Gastrocnemius medialis (tissue), 4 donors: ENCODE measurements at regions not wholly inside any gene's neighbourhood (a gene's known extent, or its start where the extent isn't known, plus 50 kb on each side); places are given as distances from the start of the nearest gene placed in this dataset.
"Not testable (repeated sequence)": the region's sequence is repeated elsewhere in the genome, so short reads cannot be mapped to it uniquely, and the experiment has no call there.

Experiments
- POLR2A ChIP-seq, 2 donors: fragments of 450-650 bp; IDR thresholded peaks; one replicate each; pipeline ENCODE4 v1.6.1; 2017; ENCODE audit warnings: antibody characterized with exemption in 2 of 2, mild to moderate bottlenecking in 2 of 2, moderate library complexity in 2 of 2
- TF ChIP-seq, protein P1 (sequence below), 5 experiments: fragments of 450-650 bp in 3 of 5; fragments of 200-600 bp in 2 of 5; sonication (generic) in 2 of 5; IDR thresholded peaks in 4 of 5; conservative IDR thresholded peaks in 1 of 5; 1 replicate in 4 of 5; 2 replicates in 1 of 5; pipeline ENCODE4 v1.5.1; 2016 to 2019; ENCODE audit warnings: antibody characterized with exemption in 5 of 5, mild to moderate bottlenecking in 3 of 5, moderate library complexity in 3 of 5

DNA sequence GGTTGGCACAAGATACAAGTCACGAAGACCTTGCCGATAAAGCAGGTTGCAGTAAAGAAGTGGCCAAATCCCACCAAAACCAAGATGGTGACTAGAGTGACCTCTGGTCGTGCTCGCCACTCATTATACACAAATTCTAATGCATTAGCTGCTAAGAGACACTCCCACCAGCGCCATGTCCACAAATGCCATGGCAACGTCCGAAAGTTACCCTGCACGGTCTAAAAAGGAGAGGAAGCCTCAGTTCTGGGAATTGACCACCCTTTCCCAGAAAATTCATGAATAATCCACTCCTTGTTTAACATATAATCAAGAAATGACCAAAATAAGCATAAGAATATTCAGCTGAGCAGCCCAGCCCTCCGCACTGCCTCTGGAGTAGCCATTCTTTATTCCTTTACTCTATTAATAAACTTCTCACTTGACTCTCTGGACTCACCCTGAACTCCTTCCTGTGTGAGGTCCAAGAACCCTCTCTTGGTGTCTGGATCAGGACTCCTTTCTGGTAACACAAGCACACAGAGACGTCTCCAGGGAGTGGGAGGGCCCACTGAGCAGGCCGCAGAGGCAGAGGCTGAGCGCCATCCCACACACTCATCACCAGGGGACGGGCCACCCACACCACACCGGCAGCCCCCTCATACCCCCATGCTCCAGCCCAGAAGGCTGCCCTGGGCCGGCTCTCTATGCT is 5431.8 kb upstream of the TPTE start:
- TF ChIP-seq, protein P1, sequence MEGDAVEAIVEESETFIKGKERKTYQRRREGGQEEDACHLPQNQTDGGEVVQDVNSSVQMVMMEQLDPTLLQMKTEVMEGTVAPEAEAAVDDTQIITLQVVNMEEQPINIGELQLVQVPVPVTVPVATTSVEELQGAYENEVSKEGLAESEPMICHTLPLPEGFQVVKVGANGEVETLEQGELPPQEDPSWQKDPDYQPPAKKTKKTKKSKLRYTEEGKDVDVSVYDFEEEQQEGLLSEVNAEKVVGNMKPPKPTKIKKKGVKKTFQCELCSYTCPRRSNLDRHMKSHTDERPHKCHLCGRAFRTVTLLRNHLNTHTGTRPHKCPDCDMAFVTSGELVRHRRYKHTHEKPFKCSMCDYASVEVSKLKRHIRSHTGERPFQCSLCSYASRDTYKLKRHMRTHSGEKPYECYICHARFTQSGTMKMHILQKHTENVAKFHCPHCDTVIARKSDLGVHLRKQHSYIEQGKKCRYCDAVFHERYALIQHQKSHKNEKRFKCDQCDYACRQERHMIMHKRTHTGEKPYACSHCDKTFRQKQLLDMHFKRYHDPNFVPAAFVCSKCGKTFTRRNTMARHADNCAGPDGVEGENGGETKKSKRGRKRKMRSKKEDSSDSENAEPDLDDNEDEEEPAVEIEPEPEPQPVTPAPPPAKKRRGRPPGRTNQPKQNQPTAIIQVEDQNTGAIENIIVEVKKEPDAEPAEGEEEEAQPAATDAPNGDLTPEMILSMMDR (IDR thresholded peaks at IDR 0.05 in 4 of 5, conservative IDR thresholded peaks at IDR 0.05 in 1 of 5): not testable (repeated sequence)
- not testable (repeated sequence) for TF ChIP-seq POLR2A (IDR thresholded peaks at IDR 0.05)
